SK-N-SH (cell line): ENCODE measurements at regions not wholly inside any gene's neighbourhood (a gene's known extent, or its start where the extent isn't known, plus 50 kb on each side); places are given as distances from the start of the nearest gene placed in this dataset.

Source experiments
- CTCF ChIA-PET: fragments of 300-600, 350-600 bp; formaldehyde crosslinking; extraction: SDS; loops from one replicate; lab custom pipeline; 2021; lab: Yijun Ruan, JAX
- POLR2A ChIA-PET: fragments of 350-600 bp; sonication (Branson Sonifier 250); formaldehyde crosslinking; extraction: SDS; loops from one replicate; lab custom pipeline; 2020; ENCODE audit warnings: antibody characterized with exemption, inconsistent platforms; lab: Yijun Ruan, JAX
- DNase-seq: peaks from one replicate; pipeline ENCODE4 v3.0.0; 2012
- H2AFZ ChIP-seq: fragments of 200-600 bp; sonication (generic); 2 replicates; pipeline ENCODE4 v1.8.1; 2016; ENCODE audit warnings: antibody characterized with exemption, mild to moderate bottlenecking, low read depth
- H3F3A ChIP-seq: fragments of 200-600 bp; sonication (generic); replicated peaks from 2 replicates; pipeline ENCODE3; 2016; ENCODE audit warnings: antibody characterized with exemption, mild to moderate bottlenecking; ENCODE audit not compliant: insufficient read depth
- H3K27ac ChIP-seq, 2 experiments: fragments of 200-500 bp in 1 of 2; fragments of 200-600 bp in 1 of 2; sonication (Bioruptor generic) in 1 of 2; sonication (generic), shearing (Covaris generic) in 1 of 2; 2 replicates each; pipeline versions ENCODE4 v1.5.1 to v1.6.1; 2014 to 2016; ENCODE audit warnings: low read depth in 2 of 2, inconsistent platforms in 1 of 2, low read length in 1 of 2, mild to moderate bottlenecking in 1 of 2, mixed read lengths in 1 of 2
- H3K27me3 ChIP-seq: fragments of 200-600 bp; sonication (generic), shearing (Covaris generic); 2 replicates; pipeline ENCODE4 v1.6.1; 2016; ENCODE audit warnings: mixed run types; ENCODE audit not compliant: insufficient read depth
- H3K36me3 ChIP-seq, 2 experiments: fragments of 200-500 bp in 1 of 2; fragments of 200-600 bp in 1 of 2; sonication (Bioruptor generic) in 1 of 2; sonication (generic) in 1 of 2; replicated peaks in 1 of 2; 2 replicates each; pipeline versions ENCODE3 to v1.5.1; 2014 to 2016; ENCODE audit warnings: low read length in 1 of 2, mild to moderate bottlenecking in 1 of 2; ENCODE audit not compliant: insufficient read depth in 2 of 2, control insufficient read depth in 1 of 2
- H3K4me1 ChIP-seq, 2 experiments: fragments of 200-500 bp in 1 of 2; fragments of 200-600 bp in 1 of 2; sonication (Bioruptor generic) in 1 of 2; sonication (generic), shearing (Covaris generic) in 1 of 2; 2 replicates each; pipeline versions ENCODE4 v1.5.1 to v1.6.1; 2014 to 2016; ENCODE audit warnings: low read depth in 1 of 2, low read length in 1 of 2, mixed run types in 1 of 2; ENCODE audit not compliant: insufficient read depth in 2 of 2, control insufficient read depth in 1 of 2
- H3K4me2 ChIP-seq: fragments of 200-600 bp; sonication (generic), shearing (Covaris generic); 2 replicates; pipeline ENCODE4 v1.6.1; 2017; ENCODE audit warnings: mixed run types
- H3K4me3 ChIP-seq, 2 experiments: fragments of 200-500 bp in 1 of 2; fragments of 200-600 bp in 1 of 2; sonication (Bioruptor generic) in 1 of 2; sonication (generic), shearing (Covaris generic) in 1 of 2; 2 replicates each; pipeline versions ENCODE4 v1.5.1 to v1.8.1; 2014 to 2016; ENCODE audit warnings: low read depth in 2 of 2, inconsistent platforms in 1 of 2, low read length in 1 of 2, mild to moderate bottlenecking in 1 of 2, mixed read lengths in 1 of 2, moderate library complexity in 1 of 2
- H3K79me2 ChIP-seq: fragments of 200-600 bp; sonication (generic); 2 replicates; pipeline ENCODE4 v1.8.1; 2017; ENCODE audit warnings: mild to moderate bottlenecking; ENCODE audit not compliant: insufficient read depth
- H3K9ac ChIP-seq: fragments of 200-600 bp; sonication (generic); 2 replicates; pipeline ENCODE4 v1.6.1; 2017; ENCODE audit warnings: mixed run types
- H3K9me2 ChIP-seq: fragments of 200-600 bp; sonication (generic); 2 replicates; pipeline ENCODE4 v1.6.1; 2017; ENCODE audit warnings: mixed run types
- H3K9me3 ChIP-seq: fragments of 200-600 bp; sonication (generic); 2 replicates; pipeline ENCODE4 v1.6.1; 2017; ENCODE audit warnings: mixed run types, mild to moderate bottlenecking, moderate library complexity
- H4K20me1 ChIP-seq: fragments of 200-600 bp; sonication (generic); 2 replicates; pipeline ENCODE4 v1.6.1; 2017; ENCODE audit warnings: mild to moderate bottlenecking, mixed run types; ENCODE audit not compliant: insufficient read depth
- ELF1 ChIP-seq: IDR thresholded peaks from 2 replicates; pipeline ENCODE4 v1.4.0; 2012
- EP300 ChIP-seq, 2 experiments: IDR thresholded peaks; 2 replicates each; pipeline versions ENCODE4 v1.4.0 to v1.6.1; 2012; ENCODE audit warnings: borderline replicate concordance in 1 of 2, low read depth in 1 of 2, low read length in 1 of 2
- EZH2phosphoT487 ChIP-seq: fragments of 200-600 bp; sonication (generic); IDR thresholded peaks from 2 replicates; pipeline ENCODE4 v1.6.1; 2017; ENCODE audit warnings: low read depth, mixed run types, mild to moderate bottlenecking, antibody characterized with exemption, moderate library complexity, borderline replicate concordance
- FOXM1 ChIP-seq: IDR thresholded peaks from 2 replicates; pipeline ENCODE4 v1.4.0; 2012; ENCODE audit warnings: low read depth, mild to moderate bottlenecking
- IRF3 ChIP-seq: fragments of 150-350 bp; IDR thresholded peaks from 2 replicates; pipeline ENCODE4 v1.6.1; 2016; ENCODE audit warnings: mild to moderate bottlenecking, low read depth, low read length
- MEF2A ChIP-seq: IDR thresholded peaks from 2 replicates; pipeline ENCODE4 v1.4.0; 2012; ENCODE audit warnings: low read depth, borderline replicate concordance
- POLR2AphosphoS5 ChIP-seq: IDR thresholded peaks from 2 replicates; pipeline ENCODE4 v1.6.1; 2012; ENCODE audit warnings: low read depth, low read length
- RAD21 ChIP-seq: IDR thresholded peaks from 2 replicates; pipeline ENCODE4 v1.6.1; 2012; ENCODE audit warnings: mild to moderate bottlenecking, low read length
- RCOR1 ChIP-seq: fragments of 150-350 bp; IDR thresholded peaks from 2 replicates; pipeline ENCODE4 v1.6.1; 2017; ENCODE audit warnings: antibody characterized with exemption, low read length
- RXRA ChIP-seq: IDR thresholded peaks from 2 replicates; pipeline ENCODE4 v1.4.0; 2012; ENCODE audit warnings: low read depth, mild to moderate bottlenecking, borderline replicate concordance
- SIN3A ChIP-seq: IDR thresholded peaks from 2 replicates; pipeline ENCODE4 v1.6.1; 2012; ENCODE audit warnings: low read depth, mild to moderate bottlenecking, low read length, moderate library complexity, borderline replicate concordance
- TCF12 ChIP-seq: IDR thresholded peaks from 2 replicates; pipeline ENCODE4 v1.4.0; 2012
- TEAD4 ChIP-seq: IDR thresholded peaks from 2 replicates; pipeline ENCODE4 v1.4.0; 2012; ENCODE audit warnings: mild to moderate bottlenecking, borderline replicate concordance; ENCODE audit not compliant: insufficient read depth
- YY1 ChIP-seq: IDR thresholded peaks from 2 replicates; pipeline ENCODE4 v1.4.0; 2012; ENCODE audit warnings: low read depth, mild to moderate bottlenecking
- ZBTB33 ChIP-seq: IDR thresholded peaks from 2 replicates; pipeline ENCODE4 v1.4.0; 2012; ENCODE audit warnings: low read depth, borderline replicate concordance
- WGBS: methylation state at CpG from one replicate; pipeline ENCODE4 v1.1.6; 2017; ENCODE audit warnings: low lambda C conversion rate; 5-methylcytosine and 5-hydroxymethylcytosine counted together
- TF ChIP-seq, protein P1 (sequence below): fragments of 150-350 bp; IDR thresholded peaks from 2 replicates; pipeline ENCODE4 v1.6.1; 2017; ENCODE audit warnings: antibody characterized with exemption, low read length, low read depth, borderline replicate concordance
- TF ChIP-seq, protein P2 (sequence below): fragments of 200-600 bp; sonication (generic); IDR thresholded peaks from 2 replicates; pipeline ENCODE4 v1.6.1; 2017; ENCODE audit warnings: antibody characterized with exemption, mild to moderate bottlenecking, moderate library complexity

- H3K27ac ChIP-seq = no peak overlapping the region
- H3K9me2 ChIP-seq = no peaks in the 10 kb centered on the region
- 3% methylated on average over 3 of the region's 3 CpGs for WGBS
- no peaks in the 10 kb centered on the region for H3K36me3 ChIP-seq
- H3K9ac ChIP-seq = no peak overlapping the region
- ChIA-PET CTCF (no interaction called here), POLR2A (no interaction called here)
- no peak overlapping the region for H3K4me2 ChIP-seq
- H3F3A ChIP-seq = no peaks in the 10 kb centered on the region
- no peaks in the 10 kb centered on the region for H3K9me3 ChIP-seq
- H2AFZ ChIP-seq = no peak overlapping the region
- TF ChIP-seq TCF12 (no peak), RCOR1 (no peak), RAD21 (no peak), MEF2A (no peak), FOXM1 (no peak), IRF3 (no peak), ELF1 (no peak)
- TF ChIP-seq, protein P1, sequence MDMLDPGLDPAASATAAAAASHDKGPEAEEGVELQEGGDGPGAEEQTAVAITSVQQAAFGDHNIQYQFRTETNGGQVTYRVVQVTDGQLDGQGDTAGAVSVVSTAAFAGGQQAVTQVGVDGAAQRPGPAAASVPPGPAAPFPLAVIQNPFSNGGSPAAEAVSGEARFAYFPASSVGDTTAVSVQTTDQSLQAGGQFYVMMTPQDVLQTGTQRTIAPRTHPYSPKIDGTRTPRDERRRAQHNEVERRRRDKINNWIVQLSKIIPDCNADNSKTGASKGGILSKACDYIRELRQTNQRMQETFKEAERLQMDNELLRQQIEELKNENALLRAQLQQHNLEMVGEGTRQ = no peak
- TF ChIP-seq, protein P2, sequence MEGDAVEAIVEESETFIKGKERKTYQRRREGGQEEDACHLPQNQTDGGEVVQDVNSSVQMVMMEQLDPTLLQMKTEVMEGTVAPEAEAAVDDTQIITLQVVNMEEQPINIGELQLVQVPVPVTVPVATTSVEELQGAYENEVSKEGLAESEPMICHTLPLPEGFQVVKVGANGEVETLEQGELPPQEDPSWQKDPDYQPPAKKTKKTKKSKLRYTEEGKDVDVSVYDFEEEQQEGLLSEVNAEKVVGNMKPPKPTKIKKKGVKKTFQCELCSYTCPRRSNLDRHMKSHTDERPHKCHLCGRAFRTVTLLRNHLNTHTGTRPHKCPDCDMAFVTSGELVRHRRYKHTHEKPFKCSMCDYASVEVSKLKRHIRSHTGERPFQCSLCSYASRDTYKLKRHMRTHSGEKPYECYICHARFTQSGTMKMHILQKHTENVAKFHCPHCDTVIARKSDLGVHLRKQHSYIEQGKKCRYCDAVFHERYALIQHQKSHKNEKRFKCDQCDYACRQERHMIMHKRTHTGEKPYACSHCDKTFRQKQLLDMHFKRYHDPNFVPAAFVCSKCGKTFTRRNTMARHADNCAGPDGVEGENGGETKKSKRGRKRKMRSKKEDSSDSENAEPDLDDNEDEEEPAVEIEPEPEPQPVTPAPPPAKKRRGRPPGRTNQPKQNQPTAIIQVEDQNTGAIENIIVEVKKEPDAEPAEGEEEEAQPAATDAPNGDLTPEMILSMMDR = no peak
- no peaks in the 10 kb centered on the region for H3K79me2 ChIP-seq
- H4K20me1 ChIP-seq = no peaks in the 10 kb centered on the region
- H3K4me3 ChIP-seq = no peak overlapping the region
- no peaks in the 10 kb centered on the region for H3K4me1 ChIP-seq
- DNase-seq = no peak
- H3K27me3 ChIP-seq = peaks cover 67% of the 10 kb centered on the region
Measured at GRCh38 chr5:2203774-2204173, 321.0 kb upstream of the IRX4 start.

DNA sequence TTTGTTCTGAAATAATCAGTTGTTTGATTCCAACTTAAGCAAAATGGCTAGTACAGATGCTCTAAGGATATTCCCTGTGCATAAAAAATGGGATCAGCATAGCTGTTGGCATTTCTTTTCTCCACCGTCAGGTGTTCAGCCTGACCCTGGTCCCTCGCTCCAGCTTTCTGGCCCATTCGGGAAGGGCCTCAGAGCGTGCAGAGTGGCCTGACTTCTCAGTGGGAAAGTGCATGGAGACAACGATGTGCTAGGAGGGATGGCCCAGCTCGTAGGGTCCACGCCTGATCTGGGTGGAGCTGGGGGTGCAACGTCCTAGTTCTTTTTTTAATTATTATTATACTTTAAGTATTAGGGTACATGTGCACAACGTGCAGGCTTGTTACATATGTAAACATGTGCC lies 319.1 kb upstream of the IRX4 start:
- Histone ChIP-seq H3K79me2 (no peaks in the 10 kb centered on the region), H4K20me1 (no peaks in the 10 kb centered on the region), H3K9me3 (no peaks in the 10 kb centered on the region), H3K36me3 (no peaks in the 10 kb centered on the region), H3K9me2 (no peaks in the 10 kb centered on the region), H3F3A (no peaks in the 10 kb centered on the region), H3K9ac (no peak overlapping the region), H2AFZ (no peak overlapping the region), H3K4me3 (no peak overlapping the region), H3K27me3 (peaks cover 68% of the 10 kb centered on the region), H3K4me2 (no peak overlapping the region), H3K4me1 (no peaks in the 10 kb centered on the region), H3K27ac (no peak overlapping the region)
- TF ChIP-seq TEAD4 = no peak
- no peak for TF ChIP-seq FOXM1
- TF ChIP-seq RXRA = no peak
- TF ChIP-seq YY1 = no peak
- no peak for TF ChIP-seq EZH2phosphoT487
- no peak for TF ChIP-seq POLR2AphosphoS5
- TF ChIP-seq EP300 (IDR thresholded peaks at IDR 0.05; ENCODE audit: borderline replicate concordance in 1 of 2, low read depth in 1 of 2, low read length in 1 of 2) = no peak
- no peak for TF ChIP-seq ELF1
- TF ChIP-seq SIN3A = no peak
- TF ChIP-seq ZBTB33 = no peak
- ChIA-PET CTCF (no interaction called here), POLR2A (no interaction called here)
- no peak for DNase-seq
- 3% methylated on average over 9 of the region's 9 CpGs for WGBS
